Smooth muscle cell (in vitro differentiated cells): ENCODE measurements at regions not wholly inside any gene's neighbourhood (a gene's known extent, or its start where the extent isn't known, plus 50 kb on each side); places are given as distances from the start of the nearest gene placed in this dataset.
A peak's percentile ranks its signal among the peaks of the same experiment; 100 is the strongest.

Experiments used
- DNase-seq: peaks from one replicate; lab custom pipeline; 2025; ENCODE audit not compliant: unreplicated experiment; lab: John Stamatoyannopoulos, UW
- H2AFZ ChIP-seq: fragments of 200-600 bp; sonication (generic); 2 replicates; pipeline ENCODE4 v1.6.0; 2016; ENCODE audit warnings: antibody characterized with exemption, low read depth, mild to moderate bottlenecking
- H3F3A ChIP-seq: fragments of 200-600 bp; sonication (generic); 2 replicates; pipeline ENCODE4 v1.6.0; 2017; ENCODE audit warnings: antibody characterized with exemption, low read depth
- H3K27ac ChIP-seq: fragments of 200-600 bp; sonication (generic); 2 replicates; pipeline ENCODE4 v1.5.1; 2016; ENCODE audit warnings: low read depth, mild to moderate bottlenecking
- H3K27me3 ChIP-seq: fragments of 200-600 bp; sonication (generic); 2 replicates; pipeline ENCODE4 v1.6.1; 2016; ENCODE audit warnings: low read depth, mild to moderate bottlenecking
- H3K36me3 ChIP-seq: fragments of 200-600 bp; sonication (generic); 2 replicates; pipeline ENCODE4 v1.5.1; 2016; ENCODE audit warnings: low read depth
- H3K4me1 ChIP-seq: fragments of 200-600 bp; sonication (generic); 2 replicates; pipeline ENCODE4 v1.5.1; 2016; ENCODE audit warnings: low read depth
- H3K4me2 ChIP-seq: fragments of 200-600 bp; sonication (generic); 2 replicates; pipeline ENCODE4 v1.6.0; 2016; ENCODE audit warnings: mild to moderate bottlenecking
- H3K4me3 ChIP-seq: fragments of 200-600 bp; sonication (generic); 2 replicates; pipeline ENCODE4 v1.5.1; 2016; ENCODE audit warnings: mild to moderate bottlenecking
- H3K79me2 ChIP-seq: fragments of 200-600 bp; sonication (generic); 2 replicates; pipeline ENCODE4 v1.6.0; 2016; ENCODE audit warnings: low read depth, mild to moderate bottlenecking
- H3K9ac ChIP-seq: fragments of 200-600 bp; sonication (generic); 2 replicates; pipeline ENCODE4 v1.6.0; 2016; ENCODE audit warnings: low read depth
- H3K9me3 ChIP-seq: fragments of 200-600 bp; sonication (generic); replicated peaks from 2 replicates; pipeline ENCODE4 v1.5.1; 2016; ENCODE audit warnings: low read depth
- H4K20me1 ChIP-seq: fragments of 200-600 bp; sonication (generic); 2 replicates; pipeline ENCODE4 v1.6.0; 2016; ENCODE audit warnings: low read depth
- CTCF ChIP-seq: fragments of 200-600 bp; sonication (generic); IDR thresholded peaks from 2 replicates; pipeline ENCODE4 v1.5.1; 2017; ENCODE audit warnings: borderline replicate concordance, mild to moderate bottlenecking, antibody characterized with exemption; ENCODE audit not compliant: insufficient read depth, poor library complexity, severe bottlenecking
- WGBS: methylation state at CpG from one replicate; pipeline ENCODE4 v1.1.7; 2016; ENCODE audit warnings: low lambda C conversion rate; 5-methylcytosine and 5-hydroxymethylcytosine counted together

GRCh38 chr2:33784488-33784887, 185.4 kb upstream of the FAM98A start:
- Histone ChIP-seq H3F3A (no peaks in the 10 kb centered on the region), H3K79me2 (no peaks in the 10 kb centered on the region), H3K9me3 (no peaks in the 10 kb centered on the region), H3K4me2 (no peak overlapping the region), H4K20me1 (no peaks in the 10 kb centered on the region), H3K4me3 (no peak overlapping the region), H3K27ac (peak overlapping the region; percentile 44), H2AFZ (peak overlapping the region; percentile 15), H3K36me3 (no peaks in the 10 kb centered on the region), H3K9ac (no peak overlapping the region), H3K4me1 (no peaks in the 10 kb centered on the region), H3K27me3 (no peaks in the 10 kb centered on the region)
- no peak for DNase-seq
- TF ChIP-seq CTCF: no peak
- WGBS: 72% methylated on average over 2 of the region's 2 CpGs

GRCh38 chr2:33782395-33783230, 183.5 kb upstream of the FAM98A start:
- Histone ChIP-seq H3K4me2 (no peak overlapping the region), H3K27me3 (no peaks in the 10 kb centered on the region), H3K9ac (no peak overlapping the region), H3K27ac (no peak overlapping the region), H3K4me3 (no peak overlapping the region), H2AFZ (no peak overlapping the region), H3K36me3 (no peaks in the 10 kb centered on the region), H4K20me1 (no peaks in the 10 kb centered on the region), H3K79me2 (no peaks in the 10 kb centered on the region), H3K9me3 (no peaks in the 10 kb centered on the region), H3F3A (no peaks in the 10 kb centered on the region), H3K4me1 (no peaks in the 10 kb centered on the region)
- DNase-seq: no peak
- 78% methylated on average over 8 of the region's 8 CpGs for whole genome bisulfite sequencing
- no peak for TF ChIP-seq CTCF

GRCh38 chr2:33777786-33778185, 178.7 kb upstream of the FAM98A start:
- 89% methylated on average over 3 of the region's 3 CpGs for WGBS
- no peak for TF ChIP-seq CTCF
- DNase-seq: no peak

GRCh38 chr2:33775306-33775705, 176.2 kb upstream of the FAM98A start:
- Histone ChIP-seq H3K4me3 (no peak overlapping the region), H3F3A (no peaks in the 10 kb centered on the region), H3K36me3 (no peaks in the 10 kb centered on the region), H3K27ac (no peak overlapping the region), H3K27me3 (no peaks in the 10 kb centered on the region), H3K4me1 (no peaks in the 10 kb centered on the region), H3K79me2 (no peaks in the 10 kb centered on the region), H3K9me3 (no peaks in the 10 kb centered on the region), H3K4me2 (no peak overlapping the region), H4K20me1 (no peaks in the 10 kb centered on the region), H2AFZ (no peak overlapping the region), H3K9ac (no peak overlapping the region)
- no peak for TF ChIP-seq CTCF
- DNase-seq: no peak
- 99% methylated on average over 5 of the region's 21 CpGs for WGBS

More at GRCh38 chr2:33777786-33778185, 178.7 kb upstream of the FAM98A start:
- no peak overlapping the region for H3K9ac ChIP-seq
- no peaks in the 10 kb centered on the region for H3F3A ChIP-seq
- H3K4me3 ChIP-seq: no peak overlapping the region
- H3K27me3 ChIP-seq: no peaks in the 10 kb centered on the region
- H2AFZ ChIP-seq: no peak overlapping the region
- H3K27ac ChIP-seq: no peak overlapping the region
- no peaks in the 10 kb centered on the region for H3K9me3 ChIP-seq
- H3K4me1 ChIP-seq: no peaks in the 10 kb centered on the region
- H3K4me2 ChIP-seq: no peak overlapping the region
- no peaks in the 10 kb centered on the region for H4K20me1 ChIP-seq
- no peaks in the 10 kb centered on the region for H3K79me2 ChIP-seq
- no peaks in the 10 kb centered on the region for H3K36me3 ChIP-seq
